Activated naive CD4-positive, alpha-beta T cell treated with anti-CD3 and anti-CD28 coated beads, Interleukin-2, amount 50 U/mL, for 72 hours (primary cell): ENCODE measurements at regions not wholly inside any gene's neighbourhood (a gene's known extent, or its start where the extent isn't known, plus 50 kb on each side); places are given as distances from the start of the nearest gene placed in this dataset.

Source experiments
- ATAC-seq, 2 donors: fragments of 150-1000 bp; cut with Tn5 transposase; 2 replicates each; pipeline ENCODE4 v1.10.0; 2021; ENCODE audit warnings: mild to moderate bottlenecking in 2 of 2, moderate library complexity in 2 of 2
- DNase-seq, 2 donors: peaks; one replicate each; pipeline ENCODE4 v3.0.0; 2021 to 2022; ENCODE audit warnings: low spot score in 2 of 2
- H3K27ac Mint-ChIP-seq, 2 donors: one replicate each; pipeline ENCODE4 v1.8.0; 2022; ENCODE audit warnings: mild to moderate bottlenecking in 2 of 2, mixed read lengths in 2 of 2
- H3K36me3 Mint-ChIP-seq, 2 donors: one replicate each; pipeline ENCODE4 v1.8.0; 2022; ENCODE audit warnings: mixed read lengths in 2 of 2
- H3K9me3 Mint-ChIP-seq, 2 donors: one replicate each; pipeline ENCODE4 v1.8.0; 2022; ENCODE audit warnings: mixed read lengths in 2 of 2

DNA sequence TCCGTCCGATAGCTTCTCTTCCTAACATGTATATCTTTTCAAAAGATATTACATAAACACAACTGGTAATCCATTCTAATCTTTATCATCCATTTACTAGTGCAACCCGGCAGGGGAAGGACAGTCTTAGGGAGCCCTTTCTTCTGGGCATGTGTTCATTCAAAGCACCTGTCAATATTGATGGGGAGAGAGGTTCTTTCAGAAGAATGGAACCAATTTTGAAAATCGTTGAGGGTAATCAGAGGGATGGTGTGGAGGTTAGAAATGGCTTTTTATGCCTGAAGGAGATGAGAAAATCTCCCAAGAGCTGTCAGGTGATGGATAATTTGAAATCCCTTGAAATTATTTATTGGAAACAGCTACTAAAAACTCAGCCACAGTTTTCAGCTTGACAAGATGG, 561.9 kb upstream of the DCC start:
- Mint-ChIP-seq H3K36me3 (no peaks in the 10 kb centered on the region), H3K9me3 (peaks cover 4 to 9% of the 10 kb centered on the region in 2 donors), H3K27ac (no peak overlapping the region)
- DNase-seq (no peak), ATAC-seq (no peak)

DNA sequence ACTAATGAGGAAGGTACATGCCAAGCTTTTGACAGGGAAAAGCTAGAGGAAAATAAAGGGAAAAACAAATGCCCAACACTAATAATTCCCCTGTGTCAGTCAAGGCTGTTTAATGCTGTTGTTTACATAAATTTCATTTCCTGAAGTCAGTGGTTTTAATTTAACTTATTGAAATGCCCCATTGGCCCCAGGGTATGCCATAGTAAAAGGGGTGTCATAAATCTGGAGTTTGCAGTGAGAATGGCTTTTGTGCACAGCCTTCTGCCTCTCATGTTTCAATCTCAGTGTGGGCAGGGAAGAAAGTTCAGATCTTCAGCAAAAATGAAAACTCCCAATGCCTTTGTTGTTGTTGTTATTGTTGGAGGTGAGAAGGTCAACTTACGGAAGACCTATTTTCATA, 550.1 kb upstream of the DCC start:
- DNase-seq (no peak), ATAC-seq (no peak)
- Mint-ChIP-seq H3K27ac (no peak overlapping the region), H3K9me3 (peaks cover 0 to 10% of the 10 kb centered on the region in 2 donors), H3K36me3 (no peaks in the 10 kb centered on the region)

DNA sequence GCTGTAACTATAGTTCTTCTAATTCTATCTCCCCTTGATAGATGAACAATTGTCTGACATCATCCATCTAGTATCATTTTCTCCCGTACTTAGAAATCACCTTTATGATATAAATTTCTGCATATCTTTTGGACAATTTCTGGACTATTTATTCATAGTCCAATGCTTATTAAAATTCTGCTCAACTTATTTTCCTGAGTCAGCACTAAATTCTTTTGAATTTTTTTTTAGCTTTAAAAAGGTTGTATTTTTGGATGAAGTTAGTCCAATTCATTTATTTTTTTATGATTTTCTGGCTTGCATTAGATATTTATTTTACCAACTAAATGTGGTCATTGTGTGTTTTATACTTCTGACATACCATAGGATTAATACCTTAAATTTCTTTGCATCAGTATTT, 538.5 kb upstream of the DCC start:
- ATAC-seq (no peak), DNase-seq (no peak)
- Mint-ChIP-seq H3K9me3 (peaks cover 0 to 5% of the 10 kb centered on the region in 2 donors), H3K36me3 (no peaks in the 10 kb centered on the region), H3K27ac (no peak overlapping the region)

DNA sequence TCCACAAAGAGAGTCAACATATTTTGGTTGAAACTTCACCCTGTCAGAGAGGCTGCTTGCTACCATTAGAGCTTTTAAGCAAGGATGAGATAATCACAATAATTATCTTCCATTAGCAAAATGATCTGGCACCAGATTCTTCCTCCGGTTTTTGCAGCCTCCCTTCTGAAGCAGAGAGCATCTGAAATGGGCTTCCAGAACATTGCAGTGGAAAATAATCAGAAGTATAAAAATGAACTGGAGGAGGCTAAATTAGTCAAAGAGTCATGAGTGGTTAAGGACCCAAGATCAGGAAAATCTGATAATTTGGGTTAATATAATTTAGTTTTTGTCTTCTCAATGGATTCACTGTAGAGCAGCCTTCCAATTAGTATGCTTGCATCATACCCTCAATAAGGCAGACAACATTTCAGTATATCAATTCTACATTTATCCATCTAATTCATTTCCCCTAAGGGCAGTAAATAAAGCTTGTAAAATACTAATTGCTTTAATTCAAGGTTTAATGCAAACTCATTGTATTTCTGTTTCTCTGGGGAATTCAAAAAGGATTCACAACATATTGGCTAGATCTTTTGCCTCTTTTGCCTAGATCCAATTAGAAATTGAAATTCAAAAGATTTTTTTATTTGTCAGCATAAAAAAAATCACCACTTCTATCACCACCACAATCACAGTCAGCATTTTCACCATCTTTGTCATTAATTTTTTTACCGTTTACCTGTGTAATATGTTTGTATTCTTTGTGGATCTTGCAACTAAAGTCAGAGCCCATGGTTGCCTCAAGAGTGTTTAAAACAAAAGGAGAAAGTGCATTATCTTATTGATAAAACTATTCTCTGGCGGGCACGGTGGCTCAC, 537.2 kb upstream of the DCC start:
- DNase-seq (no peak), ATAC-seq (no peak)
- Mint-ChIP-seq H3K27ac (no peak overlapping the region), H3K9me3 (peaks cover 0 to 5% of the 10 kb centered on the region in 2 donors), H3K36me3 (no peaks in the 10 kb centered on the region)

DNA sequence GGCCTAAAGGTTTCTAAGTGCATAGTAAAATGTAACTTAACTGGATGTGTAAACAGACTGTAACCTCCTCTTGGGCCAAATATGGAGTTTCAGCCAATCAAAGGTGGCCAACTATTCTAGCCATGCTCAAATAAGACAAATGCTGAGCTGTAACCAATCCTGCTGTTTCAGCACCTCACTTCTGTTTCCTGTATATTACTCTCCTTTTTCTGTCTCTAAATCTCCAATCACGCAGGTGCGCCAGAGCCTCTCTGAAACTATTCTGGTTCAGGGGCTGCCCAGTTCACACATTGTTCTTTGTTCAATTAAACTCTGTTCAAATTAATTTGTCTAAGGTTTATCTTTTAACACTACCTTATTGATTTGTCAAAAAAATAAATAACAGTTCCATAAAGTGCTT, 532.7 kb upstream of the DCC start:
- Mint-ChIP-seq H3K36me3 (no peaks in the 10 kb centered on the region), H3K9me3 (peaks cover 0 to 5% of the 10 kb centered on the region in 2 donors), H3K27ac (no peak overlapping the region)
- ATAC-seq (no peak), DNase-seq (no peak)

DNA sequence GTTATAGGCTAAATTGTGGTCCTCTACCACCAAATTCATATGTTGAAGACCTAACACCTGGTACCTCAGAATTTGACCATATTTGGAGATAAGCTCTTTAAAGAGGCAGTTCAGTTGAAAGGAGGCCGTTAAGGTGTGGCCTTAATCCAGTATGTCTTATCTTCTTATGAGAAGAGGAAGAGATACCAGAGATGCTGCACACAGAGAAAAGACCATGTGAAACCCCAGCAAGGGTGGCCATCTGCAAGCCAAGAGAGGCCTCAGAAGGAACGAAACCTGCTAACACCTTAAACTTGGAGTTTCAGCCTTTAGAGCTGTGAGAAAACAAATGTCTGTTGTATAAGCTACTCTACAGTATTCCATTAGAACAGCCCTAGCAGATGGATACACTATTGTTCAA, 528.1 kb upstream of the DCC start:
- no peak for ATAC-seq
- DNase-seq, result no peak
- peaks cover 4 to 5% of the 10 kb centered on the region in 2 donors for H3K9me3 Mint-ChIP-seq
- H3K27ac Mint-ChIP-seq, result no peak overlapping the region
- no peaks in the 10 kb centered on the region for H3K36me3 Mint-ChIP-seq

DNA sequence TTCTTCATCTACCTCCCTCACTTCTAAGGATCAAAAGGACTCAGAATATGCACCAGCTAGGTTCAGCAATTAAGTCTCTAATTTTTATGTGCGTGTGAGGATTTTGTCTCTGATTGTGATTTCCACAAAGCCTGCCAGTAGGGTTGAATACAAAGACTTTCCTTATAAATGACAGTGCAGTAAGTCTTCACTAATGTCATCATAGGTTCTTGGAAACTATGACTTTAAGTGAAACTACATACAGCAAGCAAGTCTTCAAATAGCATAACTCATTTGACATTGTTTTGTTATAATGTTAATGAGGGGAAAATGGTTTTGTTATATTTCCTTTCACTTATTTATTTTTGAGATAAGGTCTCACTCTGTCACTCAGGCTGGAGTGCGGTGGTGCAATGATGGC, 526.3 kb upstream of the DCC start:
- H3K36me3 Mint-ChIP-seq, result no peaks in the 10 kb centered on the region
- ATAC-seq, result no peak
- no peak for DNase-seq
- H3K27ac Mint-ChIP-seq, result no peak overlapping the region
- peaks cover 4 to 5% of the 10 kb centered on the region in 2 donors for H3K9me3 Mint-ChIP-seq

DNA sequence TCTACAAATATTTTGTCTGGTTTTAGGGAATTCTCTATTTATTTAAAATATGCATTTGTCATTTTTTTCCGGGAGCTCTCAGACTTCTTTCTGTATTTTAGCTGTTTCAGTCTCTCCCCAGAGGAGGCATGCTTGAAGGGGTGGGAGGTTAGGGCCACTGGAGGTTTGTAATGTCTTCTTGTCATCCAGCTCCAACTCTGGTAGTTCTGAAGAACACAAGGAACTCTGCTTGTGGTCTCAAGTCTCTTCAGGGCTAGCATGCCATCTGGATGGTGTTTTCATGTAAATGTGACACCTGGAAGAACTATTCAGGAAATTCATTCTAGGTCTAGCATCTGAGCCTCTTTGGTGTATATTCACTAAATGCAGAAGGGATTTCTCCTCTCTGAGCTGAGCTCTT, 518.4 kb upstream of the DCC start:
- ATAC-seq (no peak), DNase-seq (no peak)
- H3K9me3 Mint-ChIP-seq, result no peaks in the 10 kb centered on the region
- H3K36me3 Mint-ChIP-seq, result no peaks in the 10 kb centered on the region
- no peak overlapping the region for H3K27ac Mint-ChIP-seq

DNA sequence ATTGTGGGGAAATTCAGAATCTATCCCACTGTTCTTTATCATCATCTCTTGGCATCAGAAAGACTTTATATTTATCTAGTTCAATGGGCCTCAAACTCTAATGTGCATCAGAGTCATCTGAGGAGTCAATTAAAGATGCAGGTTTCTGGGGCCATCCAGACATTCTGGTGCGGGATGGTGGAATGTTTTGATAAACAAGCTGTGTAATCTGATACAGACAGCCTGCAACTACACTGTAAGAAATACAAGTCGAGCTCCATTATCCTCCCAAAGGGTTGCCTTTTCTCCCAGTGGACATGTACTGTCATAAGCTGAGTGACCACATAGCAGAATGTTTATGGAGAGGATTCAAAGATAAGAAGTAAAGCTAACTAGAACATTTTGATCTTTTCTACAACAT, 515.3 kb upstream of the DCC start:
- no peak for ATAC-seq
- H3K27ac Mint-ChIP-seq, result no peak overlapping the region
- no peaks in the 10 kb centered on the region for H3K36me3 Mint-ChIP-seq
- DNase-seq, result no peak
- peaks cover 0 to 11% of the 10 kb centered on the region in 2 donors for H3K9me3 Mint-ChIP-seq

DNA sequence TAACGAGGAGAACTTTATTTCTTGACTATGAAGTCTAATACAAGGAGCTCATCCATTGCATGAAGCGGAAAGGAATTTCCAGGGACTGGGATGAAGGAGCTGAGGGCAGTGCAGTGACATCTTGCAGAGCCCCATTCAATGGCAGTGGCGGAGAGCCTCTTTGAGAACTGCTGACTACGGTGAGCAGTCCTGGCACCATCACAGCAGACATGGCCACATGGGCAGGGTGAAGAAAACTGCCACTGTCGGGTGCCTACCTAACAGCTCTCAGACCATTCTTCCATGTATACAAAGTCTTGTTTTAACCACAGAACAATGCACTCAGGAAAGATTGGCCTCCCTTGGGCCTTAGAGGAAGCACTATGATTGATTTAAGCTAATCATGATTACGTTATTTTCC, 506.1 kb upstream of the DCC start:
- DNase-seq (no peak), ATAC-seq (no peak)
- Mint-ChIP-seq H3K9me3 (peaks cover 0 to 3% of the 10 kb centered on the region in 2 donors), H3K36me3 (no peaks in the 10 kb centered on the region), H3K27ac (no peak overlapping the region)

DNA sequence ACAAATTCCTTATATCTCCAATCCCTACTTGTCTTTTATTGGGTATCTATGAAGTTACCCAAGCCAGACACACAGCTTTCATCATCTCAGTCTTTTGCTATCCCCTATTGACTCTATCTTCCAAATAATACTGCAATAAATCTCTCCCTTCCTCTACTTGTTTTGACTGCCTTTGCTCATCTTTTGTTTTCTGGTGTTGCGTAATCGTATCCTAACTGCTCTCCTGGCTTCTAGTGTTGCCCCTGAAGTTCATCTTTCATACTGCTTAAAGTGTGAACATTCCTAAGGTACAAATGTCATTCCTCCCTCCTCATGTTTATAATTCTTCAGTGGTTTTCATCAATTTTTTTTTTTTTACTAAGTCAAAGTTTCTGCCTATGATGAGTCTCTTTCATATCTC, 491.3 kb upstream of the DCC start:
- no peak for ATAC-seq
- H3K27ac Mint-ChIP-seq, result no peak overlapping the region
- H3K9me3 Mint-ChIP-seq, result peaks cover 23 to 28% of the 10 kb centered on the region in 2 donors

DNA sequence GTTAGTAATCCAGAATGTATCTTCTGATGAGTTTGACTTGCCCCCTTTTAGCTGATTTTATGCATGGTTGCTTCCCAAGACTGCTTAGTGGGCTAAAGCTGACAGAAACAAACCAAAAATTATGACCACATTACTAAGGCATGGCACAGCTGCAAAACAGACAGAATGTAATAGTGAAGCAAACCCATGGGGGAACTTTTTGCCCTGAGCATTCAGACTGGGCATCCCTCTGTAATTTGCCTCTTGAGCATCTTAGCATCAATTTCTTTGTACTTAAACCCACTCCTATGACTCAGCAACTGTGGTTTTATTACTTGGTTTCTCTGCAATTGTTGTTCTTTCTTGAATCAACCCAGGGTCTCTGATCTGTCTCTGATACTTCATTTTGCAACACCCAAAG, 487.3 kb upstream of the DCC start:
- Mint-ChIP-seq H3K27ac (no peak overlapping the region), H3K36me3 (no peaks in the 10 kb centered on the region), H3K9me3 (peaks cover 11 to 15% of the 10 kb centered on the region in 2 donors)
- ATAC-seq (no peak), DNase-seq (no peak)

More for the DNA sequence above, 491.3 kb upstream of the DCC start:
- no peak for DNase-seq
- no peaks in the 10 kb centered on the region for H3K36me3 Mint-ChIP-seq

DNA sequence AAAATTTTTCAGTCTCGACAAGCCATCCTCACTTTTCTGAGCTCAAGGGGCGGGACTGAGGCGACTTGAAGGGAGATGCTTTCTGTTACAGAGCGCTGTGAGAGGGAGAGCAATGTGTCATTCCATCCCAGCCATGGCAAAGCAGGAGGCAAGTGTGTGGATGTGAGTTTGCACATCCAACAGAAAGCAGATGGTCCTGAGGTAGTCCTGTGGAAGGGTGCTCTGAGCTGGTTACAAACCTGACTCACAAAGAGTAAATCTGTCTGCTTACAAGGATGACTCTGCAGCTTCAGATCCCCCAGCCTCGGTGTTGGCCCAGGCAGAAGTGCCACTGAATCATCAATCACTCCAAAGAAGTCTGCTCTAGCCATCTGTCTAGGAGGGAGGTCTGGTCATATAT, 482.0 kb upstream of the DCC start:
- H3K9me3 Mint-ChIP-seq, result peaks cover under 1 to 1% of the 10 kb centered on the region in 2 donors
- no peaks in the 10 kb centered on the region for H3K36me3 Mint-ChIP-seq
- ATAC-seq (no peak), DNase-seq (no peak)
- H3K27ac Mint-ChIP-seq, result no peak overlapping the region

DNA sequence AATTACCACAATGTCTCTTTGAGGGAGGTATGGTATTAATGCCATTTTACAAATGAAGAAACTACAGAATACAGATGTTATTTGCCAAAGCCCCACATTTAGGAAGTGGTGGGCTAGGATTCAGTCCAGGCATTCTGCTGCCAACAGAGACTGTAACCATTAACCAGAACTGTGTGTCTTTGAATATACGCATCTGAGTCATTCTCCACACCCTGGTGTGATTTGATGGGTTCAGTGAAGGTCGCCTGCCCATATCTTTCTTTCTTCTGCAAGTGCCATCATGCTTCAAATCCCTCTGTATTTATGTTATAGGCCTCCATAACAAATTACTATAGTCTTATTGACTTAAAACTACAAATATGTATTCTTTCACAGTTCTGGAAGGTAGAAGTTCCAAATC, 479.0 kb upstream of the DCC start:
- no peak overlapping the region for H3K27ac Mint-ChIP-seq
- H3K9me3 Mint-ChIP-seq, result peaks cover 9 to 12% of the 10 kb centered on the region in 2 donors
- H3K36me3 Mint-ChIP-seq, result no peaks in the 10 kb centered on the region
- ATAC-seq, result no peak
- DNase-seq, result no peak

DNA sequence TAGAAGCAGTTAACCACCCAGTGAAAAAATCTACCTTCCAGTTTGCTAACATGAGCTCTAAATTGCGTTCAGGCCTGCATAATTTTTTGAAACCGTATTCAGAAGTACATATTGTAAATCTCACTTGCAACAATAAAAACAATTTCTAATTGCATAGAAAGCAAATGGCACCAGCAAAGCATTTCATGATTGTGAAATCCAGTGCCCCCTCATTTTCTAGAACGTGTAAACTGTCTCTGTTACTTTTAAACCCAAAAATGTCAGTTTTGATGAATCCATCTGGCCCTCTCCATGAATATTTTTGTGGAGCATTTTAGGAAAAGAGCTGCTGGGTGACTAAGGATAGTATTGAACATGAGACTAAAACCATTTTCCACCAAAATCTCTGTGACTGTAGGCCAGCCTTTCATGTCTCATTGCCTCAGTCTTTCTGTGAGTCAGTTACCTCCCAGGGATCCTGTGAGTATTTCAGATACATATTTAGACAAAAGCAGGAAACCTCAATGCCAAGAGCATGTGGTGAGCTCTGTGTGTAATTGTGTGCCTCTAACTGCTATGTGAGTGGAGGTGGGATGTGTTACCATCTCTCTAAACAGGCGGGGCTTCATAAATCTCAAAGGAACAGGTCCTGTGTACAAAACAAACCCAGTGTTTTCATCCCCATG, 477.8 kb upstream of the DCC start:
- Mint-ChIP-seq H3K36me3 (no peaks in the 10 kb centered on the region), H3K27ac (no peak overlapping the region), H3K9me3 (peaks cover 10 to 14% of the 10 kb centered on the region in 2 donors)
- DNase-seq (no peak), ATAC-seq (no peak)

DNA sequence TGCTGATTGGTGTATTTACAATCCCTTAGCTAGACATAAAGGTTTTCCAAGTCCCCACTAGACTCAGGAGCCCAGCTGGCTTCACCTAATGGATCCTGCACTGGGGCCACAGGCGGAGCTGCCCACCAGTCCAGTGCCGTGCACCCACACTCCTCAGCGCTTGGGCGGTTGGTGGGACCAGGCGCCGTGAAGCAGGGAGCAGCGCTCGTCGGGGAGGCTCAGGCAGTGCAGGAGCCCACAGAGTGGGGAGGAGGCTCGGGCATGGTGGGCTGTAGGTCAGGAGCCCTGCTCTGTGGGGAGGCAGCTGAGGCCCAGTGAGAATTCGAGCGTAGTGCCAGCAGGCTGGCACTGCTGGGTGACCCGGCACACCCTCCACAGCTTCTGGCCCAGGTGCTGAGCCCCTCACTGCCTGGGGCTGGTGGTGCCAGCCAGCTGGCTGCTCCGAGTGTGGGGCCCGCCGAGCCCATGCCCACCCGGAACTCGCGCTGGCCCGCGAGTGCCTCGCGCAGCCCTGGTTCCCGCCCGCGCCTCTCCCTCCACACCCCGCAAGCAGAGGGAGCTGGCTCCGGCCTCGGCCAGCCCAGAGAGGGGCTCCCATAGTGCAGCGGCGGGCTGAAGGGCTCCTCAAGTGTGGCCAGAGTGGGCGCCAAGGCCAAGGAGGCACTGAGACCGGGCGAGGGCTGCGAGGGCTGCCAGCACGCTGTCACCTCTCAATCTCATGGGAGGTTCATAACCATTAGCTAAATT, 475.6 kb upstream of the DCC start:
- Mint-ChIP-seq H3K9me3 (peaks cover 19 to 22% of the 10 kb centered on the region in 2 donors), H3K27ac (no peak overlapping the region), H3K36me3 (no peaks in the 10 kb centered on the region)
- DNase-seq, result no peak
- ATAC-seq, result no peak

DNA sequence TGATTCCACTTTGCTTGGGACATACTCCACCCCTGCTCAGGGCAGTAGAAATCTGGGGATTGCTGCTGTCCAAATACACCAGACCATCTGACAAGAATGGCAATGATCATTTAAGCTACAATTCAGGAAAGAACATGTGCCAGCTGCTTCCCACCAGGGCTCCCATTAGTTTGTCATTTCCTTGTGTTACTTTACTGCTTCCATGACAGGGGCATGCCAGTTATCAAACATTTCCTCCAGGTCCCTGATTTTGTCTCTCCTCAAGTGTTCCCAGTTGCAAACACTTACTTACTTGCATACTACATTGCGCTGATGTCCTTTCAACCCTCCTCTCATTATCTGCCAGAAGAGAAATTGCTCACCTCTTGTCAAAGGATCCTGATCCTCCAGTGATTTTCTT, 474.5 kb upstream of the DCC start:
- Mint-ChIP-seq H3K9me3 (peaks cover 26 to 34% of the 10 kb centered on the region in 2 donors), H3K36me3 (no peaks in the 10 kb centered on the region), H3K27ac (no peak overlapping the region)
- DNase-seq, result no peak
- ATAC-seq, result no peak
